Gastroesophageal sphincter (tissue), 4 donors: ENCODE measurements at regions not wholly inside any gene's neighbourhood (a gene's known extent, or its start where the extent isn't known, plus 50 kb on each side); places are given as distances from the start of the nearest gene placed in this dataset.

ENCODE experiments used
- ATAC-seq: fragments of 150-250 bp; one replicate; pipeline ENCODE4 v1.9.1; 2016; ENCODE audit warnings: mild to moderate bottlenecking, moderate library complexity
- H3K27ac ChIP-seq, 4 donors: fragments of 200-600 bp; sonication (generic) in 3 of 4; 1 replicate in 3 of 4; 2 replicates in 1 of 4; pipeline ENCODE4 v1.5.1; 2016 to 2019
- H3K27me3 ChIP-seq: fragments of 200-600 bp; sonication (generic); one replicate; pipeline ENCODE4 v1.5.1; 2019
- H3K36me3 ChIP-seq, 2 donors: fragments of 200-600 bp; sonication (generic); one replicate each; pipeline ENCODE4 v1.5.1; 2019; ENCODE audit warnings: control low read depth in 1 of 2
- H3K4me1 ChIP-seq, 3 donors: fragments of 200-600 bp; sonication (generic); 1 replicate in 2 of 3; 2 replicates in 1 of 3; pipeline ENCODE4 v1.5.1; 2016 to 2019; ENCODE audit warnings: control low read depth in 2 of 3
- H3K4me3 ChIP-seq, 2 donors: fragments of 200-600 bp; sonication (generic); one replicate each; pipeline ENCODE4 v1.5.1; 2019; ENCODE audit warnings: mild to moderate bottlenecking in 1 of 2, moderate library complexity in 1 of 2
- H3K9me3 ChIP-seq, 3 donors: fragments of 200-600 bp; sonication (generic); one replicate each; pipeline ENCODE4 v1.5.1; 2017 to 2019; ENCODE audit warnings: control low read depth in 2 of 3
- CTCF ChIP-seq, 4 experiments: fragments of 200-600 bp in 2 of 4; fragments of 450-650 bp in 2 of 4; sonication (generic) in 1 of 4; IDR thresholded peaks; one replicate each; pipeline ENCODE4 v1.5.1; 2017 to 2019; ENCODE audit warnings: antibody characterized with exemption in 4 of 4, mild to moderate bottlenecking in 2 of 4, moderate library complexity in 2 of 4
- EP300 ChIP-seq: sonication (generic); formaldehyde crosslinking; IDR thresholded peaks from one replicate; pipeline ENCODE4 v1.6.1; 2017; ENCODE audit warnings: antibody characterized with exemption, mild to moderate bottlenecking
- POLR2A ChIP-seq, 2 donors: fragments of 450-650 bp; IDR thresholded peaks; one replicate each; pipeline ENCODE4 v1.6.1; 2017; ENCODE audit warnings: antibody characterized with exemption in 2 of 2, mild to moderate bottlenecking in 2 of 2, moderate library complexity in 1 of 2
- POLR2AphosphoS5 ChIP-seq: sonication (generic); formaldehyde crosslinking; IDR thresholded peaks from one replicate; pipeline ENCODE4 v1.6.1; 2017; ENCODE audit warnings: antibody characterized with exemption
- WGBS, 2 donors: methylation state at CpG; one replicate each; pipeline ENCODE4 v1.1.5; 2018; ENCODE audit warnings: low coverage in 1 of 2; 5-methylcytosine and 5-hydroxymethylcytosine counted together

- no peaks in the 10 kb centered on the region for H3K27me3 ChIP-seq
- no peaks in the 10 kb centered on the region for H3K36me3 ChIP-seq
- H3K4me1 ChIP-seq: peaks cover 0 to 21% (median 0%) of the 10 kb centered on the region in 3 donors
- H3K4me3 ChIP-seq: no peak overlapping the region
- WGBS, 2 donors: 62 to 70% methylated on average over 2 of the region's 2 CpGs
- ATAC-seq: no peak
- H3K27ac ChIP-seq: no peak overlapping the region
- TF ChIP-seq POLR2A (IDR thresholded peaks at IDR 0.05) (no peak), CTCF (IDR thresholded peaks at IDR 0.05) (no peak), POLR2AphosphoS5 (no peak), EP300 (no peak)
- no peaks in the 10 kb centered on the region for H3K9me3 ChIP-seq
Observed at GRCh38 chr6:19135706-19136105, 701.5 kb upstream of the ID4 start.

DNA sequence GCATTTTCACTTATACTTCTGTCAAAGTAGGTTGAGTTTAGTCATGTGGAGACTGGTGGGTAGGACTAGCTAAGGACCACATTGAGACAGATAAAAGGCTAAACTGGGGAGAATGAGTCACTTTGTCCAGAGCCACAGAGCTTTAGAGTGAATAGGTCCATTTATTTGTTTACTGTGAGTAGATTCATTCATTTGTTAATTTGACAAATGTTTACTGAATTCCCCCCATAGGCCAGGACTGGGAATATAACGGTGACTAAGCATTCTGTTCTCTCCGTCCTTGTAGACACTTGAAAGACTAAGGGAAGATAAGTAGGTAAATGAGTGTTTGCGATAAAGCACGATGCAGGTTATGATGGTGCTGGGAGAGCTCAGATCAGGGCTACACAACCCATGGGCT, 699.7 kb upstream of the ID4 start:
- Histone ChIP-seq H3K27me3 (no peaks in the 10 kb centered on the region), H3K27ac (no peak overlapping the region), H3K4me3 (no peak overlapping the region), H3K9me3 (no peaks in the 10 kb centered on the region), H3K4me1 (peaks cover 0 to 33% (median 0%) of the 10 kb centered on the region in 3 donors), H3K36me3 (no peaks in the 10 kb centered on the region)
- TF ChIP-seq CTCF (IDR thresholded peaks at IDR 0.05) (no peak), EP300 (no peak), POLR2AphosphoS5 (no peak), POLR2A (IDR thresholded peaks at IDR 0.05) (no peak)
- no peak for ATAC-seq
- 26 to 58% methylated on average over 3 to 4 of the region's 4 CpGs for WGBS, 2 donors

DNA sequence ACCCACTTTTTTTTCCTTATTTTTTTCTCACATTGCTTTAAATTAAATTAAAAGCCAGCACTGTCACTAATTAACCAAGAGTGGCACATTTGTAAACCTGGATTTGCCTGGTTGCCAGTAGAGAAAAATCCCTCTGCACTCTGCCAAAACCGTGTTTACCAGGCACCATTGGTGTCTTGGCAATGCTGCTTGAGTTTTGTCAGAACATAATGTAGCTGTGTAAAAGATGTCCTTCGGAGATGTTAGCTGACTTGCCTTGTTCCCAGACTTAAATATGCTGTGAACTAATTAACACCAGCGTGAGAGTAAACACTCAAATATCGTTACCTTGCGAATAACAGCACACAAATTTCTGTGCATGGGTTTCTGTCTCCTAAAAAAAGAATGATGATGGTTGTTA, 694.9 kb upstream of the ID4 start:
- Histone ChIP-seq H3K27ac (peak overlapping the region in 3 of 4 donors; percentile 1 to 58 (median 49)), H3K4me1 (peaks cover 0 to 39% (median 0%) of the 10 kb centered on the region in 3 donors), H3K27me3 (no peaks in the 10 kb centered on the region), H3K36me3 (no peaks in the 10 kb centered on the region), H3K9me3 (no peaks in the 10 kb centered on the region), H3K4me3 (no peak overlapping the region)
- WGBS, 2 donors: 42 to 50% methylated on average over 5 of the region's 5 CpGs
- ATAC-seq: peak; percentile 38
- TF ChIP-seq EP300 (no peak), POLR2A (IDR thresholded peaks at IDR 0.05) (no peak), POLR2AphosphoS5 (peak; percentile 53), CTCF (IDR thresholded peaks at IDR 0.05) (no peak)

- ATAC-seq: no peak
- WGBS, 2 donors: 83 to 89% methylated on average over 3 of the region's 3 CpGs
- Histone ChIP-seq H3K4me3 (no peak overlapping the region), H3K27ac (no peak overlapping the region), H3K9me3 (no peaks in the 10 kb centered on the region), H3K36me3 (no peaks in the 10 kb centered on the region), H3K4me1 (peaks cover 0 to 17% (median 0%) of the 10 kb centered on the region in 3 donors), H3K27me3 (no peaks in the 10 kb centered on the region)
- TF ChIP-seq POLR2A (IDR thresholded peaks at IDR 0.05) (no peak), POLR2AphosphoS5 (no peak), CTCF (IDR thresholded peaks at IDR 0.05) (no peak)
Observed at GRCh38 chr6:19150307-19150706, 686.9 kb upstream of the ID4 start.

DNA sequence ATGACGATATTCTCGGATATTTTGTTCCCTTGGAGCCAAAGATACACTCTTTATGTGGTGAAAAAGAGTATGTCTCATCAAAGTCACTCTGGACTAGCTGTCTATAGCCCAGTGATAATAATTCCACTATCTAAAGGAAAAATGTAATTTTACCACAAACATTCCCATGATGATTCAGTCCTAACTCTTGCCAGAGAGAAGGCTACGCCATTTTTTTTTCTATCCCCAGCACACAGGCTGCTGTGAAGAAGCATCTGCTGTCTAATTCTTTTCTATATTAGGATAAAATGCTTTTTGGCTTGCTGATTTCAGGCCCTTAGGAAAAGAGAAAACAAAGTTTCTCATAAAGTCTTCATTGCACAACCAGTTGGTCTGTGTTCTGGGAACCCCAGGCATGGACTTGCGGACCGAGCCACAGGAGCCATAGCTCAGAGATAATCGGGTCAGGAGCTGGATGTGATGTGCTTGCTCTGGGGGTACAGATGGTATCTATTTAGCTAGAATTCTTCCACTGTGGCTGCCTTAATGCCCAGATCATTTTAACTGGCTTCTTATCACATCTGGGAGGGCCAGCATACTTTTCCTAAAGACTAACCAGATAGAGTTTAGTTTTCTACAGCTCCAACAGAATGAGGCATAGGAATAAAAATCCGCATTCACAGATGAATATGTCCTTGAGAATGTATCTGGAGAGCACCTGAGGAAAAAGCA, 683.7 kb upstream of the ID4 start:
- no peaks in the 10 kb centered on the region for H3K36me3 ChIP-seq
- no peak overlapping the region for H3K4me3 ChIP-seq
- H3K27ac ChIP-seq: peak overlapping the region in 3 of 4 donors; percentile 35 to 59 (median 56)
- peak; percentile 65 for ATAC-seq
- no peaks in the 10 kb centered on the region for H3K9me3 ChIP-seq
- peaks cover 0 to 23% (median 0%) of the 10 kb centered on the region in 3 donors for H3K4me1 ChIP-seq
- 60 to 80% methylated on average over 4 to 7 of the region's 7 CpGs for WGBS, 2 donors
- TF ChIP-seq EP300 (no peak), CTCF (IDR thresholded peaks at IDR 0.05) (no peak), POLR2A (IDR thresholded peaks at IDR 0.05) (no peak), POLR2AphosphoS5 (no peak)
- no peaks in the 10 kb centered on the region for H3K27me3 ChIP-seq
